ENCODE measurements at regions not wholly inside any gene's neighbourhood (a gene's known extent, or its start where the extent isn't known, plus 50 kb on each side); places are given as distances from the start of the nearest gene placed in this dataset.
"Not testable (repeated sequence)": the region's sequence is repeated elsewhere in the genome, so short reads cannot be mapped to it uniquely, and the experiment has no call there.

- no peak for DNase-seq (ENCODE audit: low read depth)
Measured at GRCh38 chr13:37158481-37158880, 53.0 kb upstream of the CSNK1A1L start.

GRCh38 chr13:37155613-37156097 lies 50.2 kb upstream of the CSNK1A1L start:
- DNase-seq (ENCODE audit: low read depth): not testable (repeated sequence)

Data from GM04503 (cell line).